NCI-H510A treated with DMSO at 0.1 percent for 48 hours (cell line): ENCODE measurements at regions not wholly inside any gene's neighbourhood (a gene's known extent, or its start where the extent isn't known, plus 50 kb on each side); places are given as distances from the start of the nearest gene placed in this dataset.
"Not testable (repeated sequence)": the region's sequence is repeated elsewhere in the genome, so short reads cannot be mapped to it uniquely, and the experiment has no call there.

Experiments
- DNase-seq: peaks from one replicate; lab custom pipeline; 2025; lab: John Stamatoyannopoulos, UW

GRCh38 chrX:30008031-30008430, 207.3 kb upstream of the MAGEB2 start:
- DNase-seq = no peak

- no peak for DNase-seq
Measured at GRCh38 chrX:30010471-30010870, 204.9 kb upstream of the MAGEB2 start.

- no peak for DNase-seq
Measured at GRCh38 chrX:30015440-30015839, 199.9 kb upstream of the MAGEB2 start.

- DNase-seq = no peak
Measured at GRCh38 chrX:30027636-30028035, 187.7 kb upstream of the MAGEB2 start.

GRCh38 chrX:30036406-30036805, 179.0 kb upstream of the MAGEB2 start:
- DNase-seq = not testable (repeated sequence)

- no peak for DNase-seq
Measured at GRCh38 chrX:30039768-30040167, 175.6 kb upstream of the MAGEB2 start.

- DNase-seq = peak; percentile 3
Measured at GRCh38 chrX:30060718-30061117, 154.6 kb upstream of the MAGEB2 start.

GRCh38 chrX:30065226-30065625, 150.1 kb upstream of the MAGEB2 start:
- no peak for DNase-seq

- no peak for DNase-seq
Measured at GRCh38 chrX:30067677-30068076, 147.7 kb upstream of the MAGEB2 start.

GRCh38 chrX:30085571-30085970, 129.8 kb upstream of the MAGEB2 start:
- no peak for DNase-seq

GRCh38 chrX:30111431-30111830, 103.9 kb upstream of the MAGEB2 start:
- no peak for DNase-seq

- DNase-seq = peak; percentile 30
Measured at GRCh38 chrX:30141966-30142365, 73.4 kb upstream of the MAGEB2 start.

GRCh38 chrX:30144221-30144620, 71.1 kb upstream of the MAGEB2 start:
- DNase-seq = no peak

GRCh38 chrX:30144971-30145731, 70.2 kb upstream of the MAGEB2 start:
- no peak for DNase-seq

GRCh38 chrX:30147996-30148643, 67.2 kb upstream of the MAGEB2 start:
- DNase-seq = no peak

GRCh38 chrX:30149206-30149605, 66.2 kb upstream of the MAGEB2 start:
- not testable (repeated sequence) for DNase-seq

- DNase-seq = no peak
Measured at GRCh38 chrX:30150196-30150895, 65.0 kb upstream of the MAGEB2 start.

GRCh38 chrX:30151964-30152363, 63.4 kb upstream of the MAGEB2 start:
- no peak for DNase-seq

GRCh38 chrX:30153175-30153880, 62.0 kb upstream of the MAGEB2 start:
- DNase-seq = no peak

- DNase-seq = no peak
Measured at GRCh38 chrX:30153881-30154260, 61.5 kb upstream of the MAGEB2 start.

- DNase-seq = no peak
Measured at GRCh38 chrX:30156009-30156408, 59.4 kb upstream of the MAGEB2 start.

- DNase-seq = no peak
Measured at GRCh38 chrX:30156880-30157560, 58.3 kb upstream of the MAGEB2 start.
